PC-3 (cell line): ENCODE measurements at regions not wholly inside any gene's neighbourhood (a gene's known extent, or its start where the extent isn't known, plus 50 kb on each side); places are given as distances from the start of the nearest gene placed in this dataset.

Experiments used
- ATAC-seq: fragments of 200-7000 bp; cut with Tn5 transposase; 2 replicates; pipeline ENCODE4 v1.9.1; 2020; ENCODE audit warnings: mild to moderate bottlenecking, moderate library complexity
- BruUV-seq: library from RNA; stranded (reverse); fragments of 400-500 nt; replicated peaks from 2 replicates; lab custom pipeline; 2021; lab: Mats Ljungman, UMichigan
- CTCF ChIA-PET: fragments of 300-600 bp; sonication (Branson Sonifier 250); formaldehyde crosslinking; loops from one replicate; lab custom pipeline; 2022; ENCODE audit warnings: antibody characterized with exemption; lab: Charles Lee
- POLR2A ChIA-PET: fragments of 300-600 bp; sonication (Branson Sonifier 250); formaldehyde crosslinking; loops from one replicate; lab custom pipeline; 2022; ENCODE audit warnings: antibody characterized with exemption; ENCODE audit not compliant: unreplicated experiment; lab: Charles Lee
- DNase-seq: peaks from one replicate; pipeline ENCODE4 v3.0.0-alpha.2; 2015
- H2AFZ ChIP-seq: fragments of 300-600 bp; sonication (generic); 2 replicates; pipeline ENCODE4 v1.6.0; 2016; ENCODE audit warnings: antibody characterized with exemption, low read length
- H3F3A ChIP-seq: fragments of 300-600 bp; sonication (generic); one replicate; pipeline ENCODE4 v1.6.0; 2017; ENCODE audit warnings: antibody characterized with exemption, low read length, control low read depth, mild to moderate bottlenecking; ENCODE audit not compliant: unreplicated experiment
- H3K27ac ChIP-seq: fragments of 300-600 bp; sonication (generic); 2 replicates; pipeline ENCODE4 v1.5.1; 2016; ENCODE audit warnings: mild to moderate bottlenecking, low read length
- H3K27me3 ChIP-seq: fragments of 300-600 bp; sonication (generic); 2 replicates; pipeline ENCODE4 v1.6.1; 2016; ENCODE audit warnings: low read length, mixed read lengths
- H3K36me3 ChIP-seq: fragments of 300-600 bp; sonication (generic); 2 replicates; pipeline ENCODE4 v1.6.1; 2016; ENCODE audit warnings: low read depth, mixed run types, low read length, mixed read lengths
- H3K4me1 ChIP-seq: fragments of 300-600 bp; sonication (generic); 2 replicates; pipeline ENCODE4 v1.5.1; 2016; ENCODE audit warnings: low read length; ENCODE audit not compliant: insufficient read depth
- H3K4me2 ChIP-seq: fragments of 300-600 bp; sonication (generic); 2 replicates; pipeline ENCODE4 v1.6.0; 2016; ENCODE audit warnings: low read length
- H3K4me3 ChIP-seq: fragments of 300-600 bp; sonication (generic); 2 replicates; pipeline ENCODE4 v1.5.1; 2016; ENCODE audit warnings: mild to moderate bottlenecking, low read length, mixed read lengths
- H3K79me2 ChIP-seq: fragments of 300-600 bp; sonication (generic); 2 replicates; pipeline ENCODE4 v1.6.1; 2017; ENCODE audit warnings: low read length, mixed read lengths
- H3K9ac ChIP-seq: fragments of 300-600 bp; sonication (generic); 2 replicates; pipeline ENCODE4 v1.6.0; 2016; ENCODE audit warnings: mild to moderate bottlenecking, low read length
- H3K9me2 ChIP-seq: fragments of 300-600 bp; sonication (generic); replicated peaks from 2 replicates; pipeline ENCODE4 v1.6.1; 2016; ENCODE audit warnings: mixed run types, low read length, mixed read lengths
- H3K9me3 ChIP-seq: fragments of 300-600 bp; sonication (generic); 2 replicates; pipeline ENCODE4 v1.6.1; 2016; ENCODE audit warnings: low read length, mixed read lengths
- H4K20me1 ChIP-seq: fragments of 300-600 bp; sonication (generic); 2 replicates; pipeline ENCODE4 v1.6.1; 2016; ENCODE audit warnings: low read length, mixed read lengths
- CTCF ChIP-seq: fragments of 300-600 bp; sonication (generic); conservative IDR thresholded peaks from 2 replicates; pipeline ENCODE4 v1.5.1; 2017; ENCODE audit warnings: antibody characterized with exemption, low read depth, mild to moderate bottlenecking, low read length
- EZH2 ChIP-seq: fragments of 300-600 bp; sonication (generic); IDR thresholded peaks from one replicate; pipeline ENCODE4 v1.6.1; 2017; ENCODE audit warnings: antibody characterized with exemption, mild to moderate bottlenecking, low read length; ENCODE audit not compliant: unreplicated experiment
- EZH2phosphoT487 ChIP-seq: fragments of 300-600 bp; sonication (generic); IDR thresholded peaks from 2 replicates; pipeline ENCODE4 v1.6.1; 2018; ENCODE audit warnings: mild to moderate bottlenecking, antibody characterized with exemption, low read length, borderline replicate concordance
- intact Hi-C: fragments of 100-400 bp; cut with micrococcal nuclease; formaldehyde crosslinking; loops from 2 replicates; pipeline ENCODE4 v1.9.0; 2023

- Histone ChIP-seq H3K27me3 (no peaks in the 10 kb centered on the region), H3K4me3 (no peak overlapping the region), H3K9ac (no peak overlapping the region), H3K4me2 (no peak overlapping the region), H3K9me2 (no peaks in the 10 kb centered on the region), H3K4me1 (no peaks in the 10 kb centered on the region), H3K9me3 (no peaks in the 10 kb centered on the region), H3K79me2 (no peaks in the 10 kb centered on the region), H4K20me1 (no peaks in the 10 kb centered on the region), H3K27ac (no peak overlapping the region), H3F3A (no peaks in the 10 kb centered on the region), H2AFZ (no peak overlapping the region), H3K36me3 (no peaks in the 10 kb centered on the region)
- intact Hi-C loops, result no loop called here
- POLR2A ChIA-PET, result no interaction called here
- TF ChIP-seq CTCF (no peak), EZH2 (no peak), EZH2phosphoT487 (no peak)
- DNase-seq (no peak), ATAC-seq (no peak)
- no TSS peak for BruUV-seq
- CTCF ChIA-PET, result no interaction called here
Measured at GRCh38 chr19:30722186-30722585, 350.0 kb downstream of the ZNF536 start.

GRCh38 chr19:30719999-30720345 is 347.8 kb downstream of the ZNF536 start:
- TF ChIP-seq CTCF (no peak), EZH2phosphoT487 (no peak), EZH2 (no peak)
- no peak overlapping the region for H3K9ac ChIP-seq
- H3K9me2 ChIP-seq, result no peaks in the 10 kb centered on the region
- H3K27ac ChIP-seq, result no peak overlapping the region
- intact Hi-C loops, result no loop called here
- H3K4me1 ChIP-seq, result no peaks in the 10 kb centered on the region
- no peaks in the 10 kb centered on the region for H3F3A ChIP-seq
- ChIA-PET POLR2A (no interaction called here), CTCF (no interaction called here)
- H3K4me2 ChIP-seq, result 0 out of 2 replicates have a peak overlapping the region, but pooled peaks have one; percentile 39
- ATAC-seq (no peak), DNase-seq (no peak)
- H3K9me3 ChIP-seq, result no peaks in the 10 kb centered on the region
- H3K36me3 ChIP-seq, result no peaks in the 10 kb centered on the region
- H3K27me3 ChIP-seq, result no peaks in the 10 kb centered on the region
- no TSS peak for BruUV-seq
- H3K79me2 ChIP-seq, result no peaks in the 10 kb centered on the region
- H3K4me3 ChIP-seq, result no peak overlapping the region
- no peak overlapping the region for H2AFZ ChIP-seq
- no peaks in the 10 kb centered on the region for H4K20me1 ChIP-seq

GRCh38 chr19:30719189-30719998 is 347.2 kb downstream of the ZNF536 start:
- peak overlapping the region; percentile 39 for H3K4me2 ChIP-seq
- no peaks in the 10 kb centered on the region for H3K36me3 ChIP-seq
- ChIA-PET POLR2A (no interaction called here), CTCF (no interaction called here)
- intact Hi-C loops, result no loop called here
- no peaks in the 10 kb centered on the region for H3K9me2 ChIP-seq
- no peaks in the 10 kb centered on the region for H3K27me3 ChIP-seq
- H3F3A ChIP-seq, result no peaks in the 10 kb centered on the region
- ATAC-seq, result no peak
- no peaks in the 10 kb centered on the region for H3K79me2 ChIP-seq
- H3K4me1 ChIP-seq, result no peaks in the 10 kb centered on the region
- H2AFZ ChIP-seq, result no peak overlapping the region
- H3K9ac ChIP-seq, result no peak overlapping the region
- DNase-seq, result no peak
- TF ChIP-seq CTCF, result no peak
- TF ChIP-seq EZH2, result no peak
- TF ChIP-seq EZH2phosphoT487, result no peak
- H3K9me3 ChIP-seq, result no peaks in the 10 kb centered on the region
- no peak overlapping the region; the same call in 1 of the 2 replicates for H3K4me3 ChIP-seq
- no peaks in the 10 kb centered on the region for H4K20me1 ChIP-seq
- no peak overlapping the region for H3K27ac ChIP-seq
- no TSS peak for BruUV-seq
